Right lobe of liver (tissue), 4 donors: ENCODE measurements at regions not wholly inside any gene's neighbourhood (a gene's known extent, or its start where the extent isn't known, plus 50 kb on each side); places are given as distances from the start of the nearest gene placed in this dataset.

Source experiments
- CTCF ChIP-seq, 4 donors: fragments of 200-600 bp in 3 of 4; fragments of 450-650 bp in 1 of 4; IDR thresholded peaks; one replicate each; pipeline versions ENCODE4 v1.5.1 to v1.8.0; 2016 to 2022; ENCODE audit warnings: antibody characterized with exemption in 4 of 4, mild to moderate bottlenecking in 2 of 4
- POLR2A ChIP-seq: fragments of 450-650 bp; IDR thresholded peaks from one replicate; pipeline ENCODE4 v1.6.1; 2017; ENCODE audit warnings: antibody characterized with exemption, mild to moderate bottlenecking
- donor health status: DM: no; HTN: no; CAD: no.
- donor health status: DM: no; HTN: no; CAD: no.
- donor health status: DM: no; HTN: yes; CAD: no.

- TF ChIP-seq POLR2A: no peak
- no peak for TF ChIP-seq CTCF (IDR thresholded peaks at IDR 0.05)
Measured at GRCh38 chr17:5804251-5804650, 219.9 kb upstream of the NLRP1 start.
